ENCODE measurements at regions not wholly inside any gene's neighbourhood (a gene's known extent, or its start where the extent isn't known, plus 50 kb on each side); places are given as distances from the start of the nearest gene placed in this dataset.

- TF ChIP-seq, protein P1, sequence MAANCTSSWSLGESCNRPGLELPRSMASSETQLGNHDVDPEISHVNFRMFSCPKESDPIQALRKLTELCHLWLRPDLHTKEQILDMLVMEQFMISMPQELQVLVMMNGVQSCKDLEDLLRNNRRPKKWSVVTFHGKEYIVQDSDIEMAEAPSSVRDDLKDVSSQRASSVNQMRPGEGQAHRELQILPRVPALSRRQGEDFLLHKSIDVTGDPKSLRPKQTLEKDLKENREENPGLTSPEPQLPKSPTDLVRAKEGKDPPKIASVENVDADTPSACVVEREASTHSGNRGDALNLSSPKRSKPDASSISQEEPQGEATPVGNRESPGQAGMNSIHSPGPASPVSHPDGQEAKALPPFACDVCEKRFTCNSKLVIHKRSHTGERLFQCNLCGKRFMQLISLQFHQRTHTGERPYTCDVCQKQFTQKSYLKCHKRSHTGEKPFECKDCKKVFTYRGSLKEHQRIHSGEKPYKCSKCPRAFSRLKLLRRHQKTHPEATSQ (tag by site-specific recombination; IDR thresholded peaks at IDR 0.05), result no peak
- TF ChIP-seq, protein P2, sequence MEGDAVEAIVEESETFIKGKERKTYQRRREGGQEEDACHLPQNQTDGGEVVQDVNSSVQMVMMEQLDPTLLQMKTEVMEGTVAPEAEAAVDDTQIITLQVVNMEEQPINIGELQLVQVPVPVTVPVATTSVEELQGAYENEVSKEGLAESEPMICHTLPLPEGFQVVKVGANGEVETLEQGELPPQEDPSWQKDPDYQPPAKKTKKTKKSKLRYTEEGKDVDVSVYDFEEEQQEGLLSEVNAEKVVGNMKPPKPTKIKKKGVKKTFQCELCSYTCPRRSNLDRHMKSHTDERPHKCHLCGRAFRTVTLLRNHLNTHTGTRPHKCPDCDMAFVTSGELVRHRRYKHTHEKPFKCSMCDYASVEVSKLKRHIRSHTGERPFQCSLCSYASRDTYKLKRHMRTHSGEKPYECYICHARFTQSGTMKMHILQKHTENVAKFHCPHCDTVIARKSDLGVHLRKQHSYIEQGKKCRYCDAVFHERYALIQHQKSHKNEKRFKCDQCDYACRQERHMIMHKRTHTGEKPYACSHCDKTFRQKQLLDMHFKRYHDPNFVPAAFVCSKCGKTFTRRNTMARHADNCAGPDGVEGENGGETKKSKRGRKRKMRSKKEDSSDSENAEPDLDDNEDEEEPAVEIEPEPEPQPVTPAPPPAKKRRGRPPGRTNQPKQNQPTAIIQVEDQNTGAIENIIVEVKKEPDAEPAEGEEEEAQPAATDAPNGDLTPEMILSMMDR (tag by site-specific recombination; IDR thresholded peaks at IDR 0.05), result no peak
- TF ChIP-seq ZNF670 (tag by site-specific recombination; IDR thresholded peaks at IDR 0.05; ENCODE audit: low read depth), result no peak
- TF ChIP-seq PATZ1 (tag by site-specific recombination; IDR thresholded peaks at IDR 0.05), result no peak
- TF ChIP-seq ZNF596 (tag by site-specific recombination; IDR thresholded peaks at IDR 0.05), result no peak
- TF ChIP-seq ZNF658 (tag by site-specific recombination; IDR thresholded peaks at IDR 0.05), result no peak
- no peak for TF ChIP-seq TCF7L2 (IDR thresholded peaks at IDR 0.05; ENCODE audit: borderline replicate concordance, low read depth, low read length)
- TF ChIP-seq, protein P3, sequence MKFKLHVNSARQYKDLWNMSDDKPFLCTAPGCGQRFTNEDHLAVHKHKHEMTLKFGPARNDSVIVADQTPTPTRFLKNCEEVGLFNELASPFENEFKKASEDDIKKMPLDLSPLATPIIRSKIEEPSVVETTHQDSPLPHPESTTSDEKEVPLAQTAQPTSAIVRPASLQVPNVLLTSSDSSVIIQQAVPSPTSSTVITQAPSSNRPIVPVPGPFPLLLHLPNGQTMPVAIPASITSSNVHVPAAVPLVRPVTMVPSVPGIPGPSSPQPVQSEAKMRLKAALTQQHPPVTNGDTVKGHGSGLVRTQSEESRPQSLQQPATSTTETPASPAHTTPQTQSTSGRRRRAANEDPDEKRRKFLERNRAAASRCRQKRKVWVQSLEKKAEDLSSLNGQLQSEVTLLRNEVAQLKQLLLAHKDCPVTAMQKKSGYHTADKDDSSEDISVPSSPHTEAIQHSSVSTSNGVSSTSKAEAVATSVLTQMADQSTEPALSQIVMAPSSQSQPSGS (tag by site-specific recombination; IDR thresholded peaks at IDR 0.05; ENCODE audit: low read depth), result no peak
- TF ChIP-seq, protein P4, sequence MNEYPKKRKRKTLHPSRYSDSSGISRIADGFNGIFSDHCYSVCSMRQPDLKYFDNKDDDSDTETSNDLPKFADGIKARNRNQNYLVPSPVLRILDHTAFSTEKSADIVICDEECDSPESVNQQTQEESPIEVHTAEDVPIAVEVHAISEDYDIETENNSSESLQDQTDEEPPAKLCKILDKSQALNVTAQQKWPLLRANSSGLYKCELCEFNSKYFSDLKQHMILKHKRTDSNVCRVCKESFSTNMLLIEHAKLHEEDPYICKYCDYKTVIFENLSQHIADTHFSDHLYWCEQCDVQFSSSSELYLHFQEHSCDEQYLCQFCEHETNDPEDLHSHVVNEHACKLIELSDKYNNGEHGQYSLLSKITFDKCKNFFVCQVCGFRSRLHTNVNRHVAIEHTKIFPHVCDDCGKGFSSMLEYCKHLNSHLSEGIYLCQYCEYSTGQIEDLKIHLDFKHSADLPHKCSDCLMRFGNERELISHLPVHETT (tag by site-specific recombination; IDR thresholded peaks at IDR 0.05), result no peak
- TF ChIP-seq ZNF792 (tag by site-specific recombination; IDR thresholded peaks at IDR 0.05), result no peak
These were observed 125.3 kb upstream of the APCDD1 start for GRCh38 chr18:10329101-10329500.
